ENCODE measurements at regions not wholly inside any gene's neighbourhood (a gene's known extent, or its start where the extent isn't known, plus 50 kb on each side); places are given as distances from the start of the nearest gene placed in this dataset.

- TF ChIP-seq CTCF (conservative IDR thresholded peaks at IDR 0.05; ENCODE audit: low read depth, low read length) (no peak), EZH2 (IDR thresholded peaks at IDR 0.05; ENCODE audit: low read length, unreplicated experiment) (no peak)
Observed at GRCh38 chr4:138567696-138568095, 325.5 kb upstream of the SLC7A11 start.

Data from PC-3 (cell line).